H1 (cell line): ENCODE measurements at regions not wholly inside any gene's neighbourhood (a gene's known extent, or its start where the extent isn't known, plus 50 kb on each side); places are given as distances from the start of the nearest gene placed in this dataset.
A peak's percentile ranks its signal among the peaks of the same experiment; 100 is the strongest.

Experiments used
- ASH2L ChIP-seq: fragments of 200-600, 300-600 bp; sonication (generic); IDR thresholded peaks from one replicate; pipeline ENCODE4 v1.7.1; 2017; ENCODE audit warnings: low read length
- ATF2 ChIP-seq: IDR thresholded peaks from 2 replicates; pipeline ENCODE4 v1.6.1; 2012; ENCODE audit warnings: low read length, inconsistent platforms
- TF ChIP-seq, protein P1 (sequence below): fragments of 300-600 bp; sonication (generic); IDR thresholded peaks from 2 replicates; pipeline ENCODE4 v1.7.1; 2012; ENCODE audit warnings: low read length, moderate library complexity, mild to moderate bottlenecking, inconsistent platforms; ENCODE audit not compliant: insufficient replicate concordance
- TF ChIP-seq, protein P2 (sequence below): IDR thresholded peaks from 2 replicates; pipeline ENCODE4 v1.6.1; 2011; ENCODE audit warnings: low read depth, mild to moderate bottlenecking, low read length; ENCODE audit not compliant: insufficient read depth

DNA sequence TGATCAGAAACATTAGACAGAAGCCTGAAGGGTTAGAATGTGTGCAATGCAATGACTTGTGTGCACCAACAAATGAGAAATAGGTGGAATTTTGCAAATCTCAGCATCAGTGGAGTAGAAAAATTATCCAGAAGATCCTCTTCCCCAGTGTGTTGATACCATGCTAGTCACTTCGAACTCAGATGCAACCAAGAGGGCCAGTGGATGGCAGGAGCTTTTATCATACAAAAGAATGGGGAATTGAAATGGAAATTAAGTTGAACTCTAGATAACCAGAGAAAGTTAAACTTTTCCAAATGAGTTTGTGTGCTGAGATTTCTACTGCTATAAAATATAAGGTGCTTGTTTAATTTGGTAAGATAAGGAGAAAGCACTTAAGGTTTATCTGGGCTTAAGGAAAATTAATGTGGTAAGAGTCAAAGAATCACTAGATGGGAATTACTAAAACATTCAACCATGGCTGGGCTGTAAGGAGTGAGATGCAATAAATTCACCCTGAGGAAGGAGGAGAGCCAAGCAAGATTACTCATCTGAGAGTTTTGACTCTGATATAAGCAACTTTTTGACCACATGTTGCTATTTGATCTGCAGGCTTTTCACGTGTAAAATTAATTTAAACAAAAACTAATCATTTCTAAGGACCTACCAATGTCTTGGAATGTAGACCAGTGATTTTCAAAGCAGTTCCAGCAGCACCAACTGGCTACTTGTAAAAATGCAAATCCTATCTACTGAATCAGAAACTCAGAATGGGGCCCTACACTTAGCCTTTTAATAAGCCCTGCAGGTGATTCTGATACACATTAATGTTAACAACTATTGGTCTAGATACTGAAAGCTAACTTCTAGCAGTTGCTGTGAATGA lies 113.2 kb downstream of the CDC14C start (continued):
- TF ChIP-seq, protein P1, sequence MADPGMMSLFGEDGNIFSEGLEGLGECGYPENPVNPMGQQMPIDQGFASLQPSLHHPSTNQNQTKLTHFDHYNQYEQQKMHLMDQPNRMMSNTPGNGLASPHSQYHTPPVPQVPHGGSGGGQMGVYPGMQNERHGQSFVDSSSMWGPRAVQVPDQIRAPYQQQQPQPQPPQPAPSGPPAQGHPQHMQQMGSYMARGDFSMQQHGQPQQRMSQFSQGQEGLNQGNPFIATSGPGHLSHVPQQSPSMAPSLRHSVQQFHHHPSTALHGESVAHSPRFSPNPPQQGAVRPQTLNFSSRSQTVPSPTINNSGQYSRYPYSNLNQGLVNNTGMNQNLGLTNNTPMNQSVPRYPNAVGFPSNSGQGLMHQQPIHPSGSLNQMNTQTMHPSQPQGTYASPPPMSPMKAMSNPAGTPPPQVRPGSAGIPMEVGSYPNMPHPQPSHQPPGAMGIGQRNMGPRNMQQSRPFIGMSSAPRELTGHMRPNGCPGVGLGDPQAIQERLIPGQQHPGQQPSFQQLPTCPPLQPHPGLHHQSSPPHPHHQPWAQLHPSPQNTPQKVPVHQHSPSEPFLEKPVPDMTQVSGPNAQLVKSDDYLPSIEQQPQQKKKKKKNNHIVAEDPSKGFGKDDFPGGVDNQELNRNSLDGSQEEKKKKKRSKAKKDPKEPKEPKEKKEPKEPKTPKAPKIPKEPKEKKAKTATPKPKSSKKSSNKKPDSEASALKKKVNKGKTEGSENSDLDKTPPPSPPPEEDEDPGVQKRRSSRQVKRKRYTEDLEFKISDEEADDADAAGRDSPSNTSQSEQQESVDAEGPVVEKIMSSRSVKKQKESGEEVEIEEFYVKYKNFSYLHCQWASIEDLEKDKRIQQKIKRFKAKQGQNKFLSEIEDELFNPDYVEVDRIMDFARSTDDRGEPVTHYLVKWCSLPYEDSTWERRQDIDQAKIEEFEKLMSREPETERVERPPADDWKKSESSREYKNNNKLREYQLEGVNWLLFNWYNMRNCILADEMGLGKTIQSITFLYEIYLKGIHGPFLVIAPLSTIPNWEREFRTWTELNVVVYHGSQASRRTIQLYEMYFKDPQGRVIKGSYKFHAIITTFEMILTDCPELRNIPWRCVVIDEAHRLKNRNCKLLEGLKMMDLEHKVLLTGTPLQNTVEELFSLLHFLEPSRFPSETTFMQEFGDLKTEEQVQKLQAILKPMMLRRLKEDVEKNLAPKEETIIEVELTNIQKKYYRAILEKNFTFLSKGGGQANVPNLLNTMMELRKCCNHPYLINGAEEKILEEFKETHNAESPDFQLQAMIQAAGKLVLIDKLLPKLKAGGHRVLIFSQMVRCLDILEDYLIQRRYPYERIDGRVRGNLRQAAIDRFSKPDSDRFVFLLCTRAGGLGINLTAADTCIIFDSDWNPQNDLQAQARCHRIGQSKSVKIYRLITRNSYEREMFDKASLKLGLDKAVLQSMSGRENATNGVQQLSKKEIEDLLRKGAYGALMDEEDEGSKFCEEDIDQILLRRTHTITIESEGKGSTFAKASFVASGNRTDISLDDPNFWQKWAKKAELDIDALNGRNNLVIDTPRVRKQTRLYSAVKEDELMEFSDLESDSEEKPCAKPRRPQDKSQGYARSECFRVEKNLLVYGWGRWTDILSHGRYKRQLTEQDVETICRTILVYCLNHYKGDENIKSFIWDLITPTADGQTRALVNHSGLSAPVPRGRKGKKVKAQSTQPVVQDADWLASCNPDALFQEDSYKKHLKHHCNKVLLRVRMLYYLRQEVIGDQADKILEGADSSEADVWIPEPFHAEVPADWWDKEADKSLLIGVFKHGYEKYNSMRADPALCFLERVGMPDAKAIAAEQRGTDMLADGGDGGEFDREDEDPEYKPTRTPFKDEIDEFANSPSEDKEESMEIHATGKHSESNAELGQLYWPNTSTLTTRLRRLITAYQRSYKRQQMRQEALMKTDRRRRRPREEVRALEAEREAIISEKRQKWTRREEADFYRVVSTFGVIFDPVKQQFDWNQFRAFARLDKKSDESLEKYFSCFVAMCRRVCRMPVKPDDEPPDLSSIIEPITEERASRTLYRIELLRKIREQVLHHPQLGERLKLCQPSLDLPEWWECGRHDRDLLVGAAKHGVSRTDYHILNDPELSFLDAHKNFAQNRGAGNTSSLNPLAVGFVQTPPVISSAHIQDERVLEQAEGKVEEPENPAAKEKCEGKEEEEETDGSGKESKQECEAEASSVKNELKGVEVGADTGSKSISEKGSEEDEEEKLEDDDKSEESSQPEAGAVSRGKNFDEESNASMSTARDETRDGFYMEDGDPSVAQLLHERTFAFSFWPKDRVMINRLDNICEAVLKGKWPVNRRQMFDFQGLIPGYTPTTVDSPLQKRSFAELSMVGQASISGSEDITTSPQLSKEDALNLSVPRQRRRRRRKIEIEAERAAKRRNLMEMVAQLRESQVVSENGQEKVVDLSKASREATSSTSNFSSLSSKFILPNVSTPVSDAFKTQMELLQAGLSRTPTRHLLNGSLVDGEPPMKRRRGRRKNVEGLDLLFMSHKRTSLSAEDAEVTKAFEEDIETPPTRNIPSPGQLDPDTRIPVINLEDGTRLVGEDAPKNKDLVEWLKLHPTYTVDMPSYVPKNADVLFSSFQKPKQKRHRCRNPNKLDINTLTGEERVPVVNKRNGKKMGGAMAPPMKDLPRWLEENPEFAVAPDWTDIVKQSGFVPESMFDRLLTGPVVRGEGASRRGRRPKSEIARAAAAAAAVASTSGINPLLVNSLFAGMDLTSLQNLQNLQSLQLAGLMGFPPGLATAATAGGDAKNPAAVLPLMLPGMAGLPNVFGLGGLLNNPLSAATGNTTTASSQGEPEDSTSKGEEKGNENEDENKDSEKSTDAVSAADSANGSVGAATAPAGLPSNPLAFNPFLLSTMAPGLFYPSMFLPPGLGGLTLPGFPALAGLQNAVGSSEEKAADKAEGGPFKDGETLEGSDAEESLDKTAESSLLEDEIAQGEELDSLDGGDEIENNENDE: peak; percentile 69
- TF ChIP-seq, protein P2, sequence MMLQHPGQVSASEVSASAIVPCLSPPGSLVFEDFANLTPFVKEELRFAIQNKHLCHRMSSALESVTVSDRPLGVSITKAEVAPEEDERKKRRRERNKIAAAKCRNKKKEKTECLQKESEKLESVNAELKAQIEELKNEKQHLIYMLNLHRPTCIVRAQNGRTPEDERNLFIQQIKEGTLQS: no peak
- TF ChIP-seq ASH2L (no peak), ATF2 (no peak)
